ENCODE measurements at regions not wholly inside any gene's neighbourhood (a gene's known extent, or its start where the extent isn't known, plus 50 kb on each side); places are given as distances from the start of the nearest gene placed in this dataset.

DNA sequence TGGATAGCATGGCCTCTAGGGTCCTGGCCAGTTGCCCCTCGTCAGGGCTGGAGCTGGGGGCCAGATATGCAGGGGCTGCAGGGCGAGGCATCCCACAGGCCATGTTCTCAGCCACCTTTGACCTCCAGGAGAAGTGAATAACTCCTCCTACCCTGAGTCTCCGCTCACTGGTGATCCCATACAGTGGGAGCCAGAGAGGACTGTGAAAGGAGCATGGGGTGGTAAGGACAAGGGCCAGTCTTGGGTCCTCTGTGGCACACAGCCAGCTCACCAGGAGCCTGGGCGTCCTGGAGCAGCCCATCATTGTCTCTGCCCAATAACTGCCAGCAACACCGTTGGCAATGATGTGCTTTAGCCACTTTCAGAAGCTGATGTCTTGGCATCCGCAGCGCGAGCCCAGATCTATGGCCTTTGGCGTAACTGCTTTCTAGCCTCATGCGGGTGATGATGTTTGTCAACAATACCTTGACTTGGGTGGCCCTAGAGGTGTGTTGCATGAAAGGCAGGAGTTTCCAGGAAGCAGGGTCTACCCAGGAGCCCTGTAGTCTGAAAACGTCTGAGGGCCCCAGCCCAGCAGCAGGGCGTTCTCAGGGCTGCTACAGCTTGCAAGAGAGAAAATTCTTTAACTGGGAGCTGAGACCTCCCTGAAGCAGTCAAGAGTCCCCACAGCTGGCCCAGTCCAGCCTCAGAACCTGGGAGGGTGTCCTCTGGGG lies 61.1 kb upstream of the IQSEC1 start:
- TF ChIP-seq, protein P1, sequence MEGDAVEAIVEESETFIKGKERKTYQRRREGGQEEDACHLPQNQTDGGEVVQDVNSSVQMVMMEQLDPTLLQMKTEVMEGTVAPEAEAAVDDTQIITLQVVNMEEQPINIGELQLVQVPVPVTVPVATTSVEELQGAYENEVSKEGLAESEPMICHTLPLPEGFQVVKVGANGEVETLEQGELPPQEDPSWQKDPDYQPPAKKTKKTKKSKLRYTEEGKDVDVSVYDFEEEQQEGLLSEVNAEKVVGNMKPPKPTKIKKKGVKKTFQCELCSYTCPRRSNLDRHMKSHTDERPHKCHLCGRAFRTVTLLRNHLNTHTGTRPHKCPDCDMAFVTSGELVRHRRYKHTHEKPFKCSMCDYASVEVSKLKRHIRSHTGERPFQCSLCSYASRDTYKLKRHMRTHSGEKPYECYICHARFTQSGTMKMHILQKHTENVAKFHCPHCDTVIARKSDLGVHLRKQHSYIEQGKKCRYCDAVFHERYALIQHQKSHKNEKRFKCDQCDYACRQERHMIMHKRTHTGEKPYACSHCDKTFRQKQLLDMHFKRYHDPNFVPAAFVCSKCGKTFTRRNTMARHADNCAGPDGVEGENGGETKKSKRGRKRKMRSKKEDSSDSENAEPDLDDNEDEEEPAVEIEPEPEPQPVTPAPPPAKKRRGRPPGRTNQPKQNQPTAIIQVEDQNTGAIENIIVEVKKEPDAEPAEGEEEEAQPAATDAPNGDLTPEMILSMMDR (conservative IDR thresholded peaks at IDR 0.05; ENCODE audit: low read depth in 2 of 2) = no peak
- TF ChIP-seq, protein P2, sequence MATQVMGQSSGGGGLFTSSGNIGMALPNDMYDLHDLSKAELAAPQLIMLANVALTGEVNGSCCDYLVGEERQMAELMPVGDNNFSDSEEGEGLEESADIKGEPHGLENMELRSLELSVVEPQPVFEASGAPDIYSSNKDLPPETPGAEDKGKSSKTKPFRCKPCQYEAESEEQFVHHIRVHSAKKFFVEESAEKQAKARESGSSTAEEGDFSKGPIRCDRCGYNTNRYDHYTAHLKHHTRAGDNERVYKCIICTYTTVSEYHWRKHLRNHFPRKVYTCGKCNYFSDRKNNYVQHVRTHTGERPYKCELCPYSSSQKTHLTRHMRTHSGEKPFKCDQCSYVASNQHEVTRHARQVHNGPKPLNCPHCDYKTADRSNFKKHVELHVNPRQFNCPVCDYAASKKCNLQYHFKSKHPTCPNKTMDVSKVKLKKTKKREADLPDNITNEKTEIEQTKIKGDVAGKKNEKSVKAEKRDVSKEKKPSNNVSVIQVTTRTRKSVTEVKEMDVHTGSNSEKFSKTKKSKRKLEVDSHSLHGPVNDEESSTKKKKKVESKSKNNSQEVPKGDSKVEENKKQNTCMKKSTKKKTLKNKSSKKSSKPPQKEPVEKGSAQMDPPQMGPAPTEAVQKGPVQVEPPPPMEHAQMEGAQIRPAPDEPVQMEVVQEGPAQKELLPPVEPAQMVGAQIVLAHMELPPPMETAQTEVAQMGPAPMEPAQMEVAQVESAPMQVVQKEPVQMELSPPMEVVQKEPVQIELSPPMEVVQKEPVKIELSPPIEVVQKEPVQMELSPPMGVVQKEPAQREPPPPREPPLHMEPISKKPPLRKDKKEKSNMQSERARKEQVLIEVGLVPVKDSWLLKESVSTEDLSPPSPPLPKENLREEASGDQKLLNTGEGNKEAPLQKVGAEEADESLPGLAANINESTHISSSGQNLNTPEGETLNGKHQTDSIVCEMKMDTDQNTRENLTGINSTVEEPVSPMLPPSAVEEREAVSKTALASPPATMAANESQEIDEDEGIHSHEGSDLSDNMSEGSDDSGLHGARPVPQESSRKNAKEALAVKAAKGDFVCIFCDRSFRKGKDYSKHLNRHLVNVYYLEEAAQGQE (IDR thresholded peaks at IDR 0.05; ENCODE audit: unreplicated experiment) = no peak
- TF ChIP-seq EZH2phosphoT487 (IDR thresholded peaks at IDR 0.05; ENCODE audit: unreplicated experiment) (no peak), EZH2 (IDR thresholded peaks at IDR 0.05; ENCODE audit: low read depth, unreplicated experiment) (no peak), ZNF114 (CRISPR knock-in tag; IDR thresholded peaks at IDR 0.05) (no peak), POLR2AphosphoS5 (IDR thresholded peaks at IDR 0.05; ENCODE audit: low read depth) (no peak), CREB1 (CRISPR knock-in tag; IDR thresholded peaks at IDR 0.05; ENCODE audit: low read depth) (no peak), JUNB (IDR thresholded peaks at IDR 0.05; ENCODE audit: unreplicated experiment) (no peak)
- TF ChIP-seq, protein P3, sequence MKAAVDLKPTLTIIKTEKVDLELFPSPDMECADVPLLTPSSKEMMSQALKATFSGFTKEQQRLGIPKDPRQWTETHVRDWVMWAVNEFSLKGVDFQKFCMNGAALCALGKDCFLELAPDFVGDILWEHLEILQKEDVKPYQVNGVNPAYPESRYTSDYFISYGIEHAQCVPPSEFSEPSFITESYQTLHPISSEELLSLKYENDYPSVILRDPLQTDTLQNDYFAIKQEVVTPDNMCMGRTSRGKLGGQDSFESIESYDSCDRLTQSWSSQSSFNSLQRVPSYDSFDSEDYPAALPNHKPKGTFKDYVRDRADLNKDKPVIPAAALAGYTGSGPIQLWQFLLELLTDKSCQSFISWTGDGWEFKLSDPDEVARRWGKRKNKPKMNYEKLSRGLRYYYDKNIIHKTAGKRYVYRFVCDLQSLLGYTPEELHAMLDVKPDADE (IDR thresholded peaks at IDR 0.05) = no peak
